Astrocyte of the spinal cord (primary cell): ENCODE measurements at regions not wholly inside any gene's neighbourhood (a gene's known extent, or its start where the extent isn't known, plus 50 kb on each side); places are given as distances from the start of the nearest gene placed in this dataset.

ENCODE experiments used
- DNase-seq: peaks from one replicate; pipeline ENCODE4 v3.0.0; 2011; ENCODE audit warnings: low read depth, low spot score
- H3K4me3 ChIP-seq: 2 replicates; pipeline ENCODE4 v1.5.1; 2011; ENCODE audit warnings: low read depth, mild to moderate bottlenecking, low read length, moderate library complexity
- CTCF ChIP-seq: IDR thresholded peaks from 2 replicates; pipeline ENCODE4 v1.5.1; 2012; ENCODE audit warnings: low read depth, mild to moderate bottlenecking, low read length, inconsistent platforms
- in situ Hi-C: cut with HindIII; loops from 2 replicates; pipeline ENCODE4 v1.10.0; 2017; ENCODE audit warnings: low sequenced_read_pairs

DNA sequence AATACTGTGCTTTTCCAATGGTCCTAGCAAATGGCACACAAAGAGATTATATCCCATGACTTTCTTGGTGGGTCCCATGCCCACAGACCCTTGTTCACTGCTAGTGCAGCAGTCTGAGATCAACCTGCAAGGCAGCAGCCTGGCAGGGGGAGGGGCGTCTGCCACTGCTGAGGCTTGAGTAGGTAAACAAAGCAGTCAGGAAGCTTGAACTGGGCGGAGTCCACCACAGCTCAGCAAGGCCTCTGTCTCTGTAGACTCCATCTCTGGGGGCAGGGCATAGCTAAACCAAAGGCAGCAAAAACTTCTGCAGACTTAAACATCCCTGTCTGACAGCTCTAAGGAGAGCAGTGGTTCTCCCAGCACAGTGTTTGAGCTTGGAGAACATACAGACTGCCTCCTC is 82.9 kb downstream of the ZNF737 start:
- in situ Hi-C loops: no loop called here
- DNase-seq: no peak
- no peak overlapping the region for H3K4me3 ChIP-seq
- TF ChIP-seq CTCF: no peak

GRCh38 chr19:20481736-20482135 is 83.8 kb downstream of the ZNF737 start:
- in situ Hi-C loops: no loop called here
- TF ChIP-seq CTCF: no peak
- DNase-seq: no peak
- H3K4me3 ChIP-seq: no peak overlapping the region

DNA sequence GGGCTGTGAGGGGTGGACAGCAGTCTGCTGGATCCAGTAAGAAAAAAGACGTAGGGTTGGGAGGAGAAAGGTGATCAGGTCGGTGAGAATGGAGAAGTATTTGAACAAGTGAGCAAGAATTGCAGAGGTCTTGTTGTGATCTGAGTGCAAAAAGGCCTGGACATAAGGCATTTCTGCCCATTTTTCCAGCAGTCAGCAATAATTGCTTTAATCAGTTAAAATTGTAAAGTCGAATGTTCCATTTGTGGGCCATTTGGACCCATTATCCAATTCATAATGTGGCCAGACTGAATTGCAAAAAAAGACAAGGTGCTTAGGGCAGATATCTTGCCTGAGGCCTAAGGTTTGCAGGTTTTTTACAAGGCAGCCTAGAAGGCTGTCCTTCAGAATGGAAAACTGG is 86.1 kb downstream of the ZNF737 start:
- in situ Hi-C loops: no loop called here
- DNase-seq: no peak

GRCh38 chr19:20478936-20479335 is 86.6 kb downstream of the ZNF737 start:
- in situ Hi-C loops: no loop called here
- no peak overlapping the region for H3K4me3 ChIP-seq
- no peak for DNase-seq
- TF ChIP-seq CTCF: no peak

More for the DNA sequence above, 86.1 kb downstream of the ZNF737 start:
- no peak for TF ChIP-seq CTCF
- no peak overlapping the region for H3K4me3 ChIP-seq

DNA sequence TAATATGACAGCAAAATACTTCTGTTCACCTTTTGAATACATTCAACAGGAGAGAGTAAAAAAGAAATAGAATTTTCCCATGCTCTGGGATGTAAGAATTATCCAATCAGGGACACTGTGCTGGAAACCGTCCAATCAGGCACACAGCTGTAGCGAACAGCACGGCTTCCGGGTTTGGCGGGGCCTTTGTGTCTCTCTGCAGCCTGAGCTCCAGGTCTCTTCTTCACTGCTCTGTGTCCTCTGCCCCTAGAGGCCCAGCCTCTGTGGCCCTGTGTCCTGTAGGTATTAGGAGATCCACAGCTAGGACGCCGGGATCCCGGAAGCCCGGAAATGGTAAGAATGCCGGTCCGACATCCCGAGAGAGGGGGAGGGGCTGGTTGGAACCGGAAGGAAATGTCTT is 92.7 kb downstream of the ZNF737 start:
- in situ Hi-C loops: no loop called here
- no peak for DNase-seq
- no peak for TF ChIP-seq CTCF
- no peak overlapping the region for H3K4me3 ChIP-seq

GRCh38 chr19:20471431-20471830 is 94.2 kb downstream of the ZNF737 start:
- H3K4me3 ChIP-seq: no peak overlapping the region
- in situ Hi-C loops: no loop called here
- no peak for DNase-seq
- TF ChIP-seq CTCF: no peak
